Activated CD4-positive, CD25-positive, alpha-beta regulatory T cell (primary cell): ENCODE measurements at regions not wholly inside any gene's neighbourhood (a gene's known extent, or its start where the extent isn't known, plus 50 kb on each side); places are given as distances from the start of the nearest gene placed in this dataset.
"Not testable (repeated sequence)": the region's sequence is repeated elsewhere in the genome, so short reads cannot be mapped to it uniquely, and the experiment has no call there.

Experiments used
- DNase-seq, 4 experiments: peaks; one replicate each; lab custom pipeline; 2025; lab: John Stamatoyannopoulos, UW

DNA sequence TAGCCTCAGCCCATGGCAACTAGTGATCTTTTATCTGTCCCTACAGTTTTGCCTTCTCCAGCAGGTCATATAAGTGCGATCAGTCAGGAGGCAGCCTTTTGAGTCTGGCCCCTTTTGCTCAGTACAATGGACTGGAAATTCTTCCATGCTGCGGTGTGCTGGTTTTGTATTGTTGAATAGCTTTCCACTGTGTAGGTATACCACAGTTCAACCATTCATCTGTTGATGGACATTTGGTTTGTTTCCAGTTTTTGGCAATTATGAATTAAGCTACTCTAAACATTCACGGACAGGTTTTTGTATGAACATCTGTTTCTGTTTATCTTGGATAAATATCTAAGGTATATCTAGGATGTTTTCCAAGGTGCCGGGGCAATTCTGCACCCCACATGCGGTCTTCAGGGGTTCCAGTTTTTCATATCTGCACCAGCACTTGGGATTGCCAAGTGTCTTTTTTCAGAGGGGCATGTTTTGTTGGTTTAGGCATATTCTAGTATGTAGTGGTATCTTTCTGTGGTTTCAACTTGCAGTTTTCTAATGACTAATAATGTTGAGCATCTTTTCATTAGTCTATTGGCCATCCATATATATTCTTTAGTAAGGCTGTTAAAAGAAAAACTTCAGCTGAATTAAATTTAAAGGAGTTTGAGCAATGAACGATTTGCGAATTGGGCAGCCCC is 141.0 kb downstream of the TFAP2C start:
- no peak for DNase-seq

DNA sequence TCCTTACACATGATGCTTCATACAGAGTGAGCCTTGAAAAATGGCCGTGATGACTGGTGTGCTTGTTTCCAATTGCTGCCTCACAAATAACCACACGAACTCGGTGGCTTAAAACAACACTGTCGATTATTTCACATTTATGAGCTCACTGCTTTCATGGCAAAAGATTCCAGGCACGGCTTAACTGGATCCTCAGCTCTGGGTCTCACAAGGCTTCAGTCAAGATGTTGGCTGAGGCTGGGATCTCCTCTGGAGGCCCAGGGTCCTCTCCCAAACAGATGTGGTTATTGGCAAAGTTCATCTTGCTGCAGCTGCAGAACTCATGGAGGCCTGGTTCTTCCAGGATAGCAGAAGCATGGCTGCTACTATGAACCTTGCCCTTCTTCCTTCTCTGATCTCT is 144.6 kb downstream of the TFAP2C start:
- no peak for DNase-seq

DNA sequence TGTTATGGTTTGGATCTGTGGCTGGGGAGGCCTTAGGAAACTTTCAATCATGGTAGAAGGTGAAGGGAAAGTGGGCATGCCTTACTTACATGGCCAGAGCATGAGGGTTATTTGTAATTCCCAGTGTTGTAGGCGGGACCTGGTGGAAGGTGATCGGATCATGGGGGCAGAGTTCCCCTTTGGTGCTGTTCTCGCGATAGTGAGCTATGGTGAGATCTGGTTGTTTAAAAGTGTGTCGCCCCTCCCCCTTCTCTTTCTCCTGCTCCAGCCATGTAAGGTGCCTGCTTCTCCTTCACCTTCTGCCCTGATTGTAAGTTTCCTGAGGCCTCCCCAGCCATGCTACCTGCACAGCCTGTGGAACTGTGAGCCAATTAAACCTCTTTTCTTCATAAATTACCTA is 145.8 kb downstream of the TFAP2C start:
- DNase-seq, result no peak

DNA sequence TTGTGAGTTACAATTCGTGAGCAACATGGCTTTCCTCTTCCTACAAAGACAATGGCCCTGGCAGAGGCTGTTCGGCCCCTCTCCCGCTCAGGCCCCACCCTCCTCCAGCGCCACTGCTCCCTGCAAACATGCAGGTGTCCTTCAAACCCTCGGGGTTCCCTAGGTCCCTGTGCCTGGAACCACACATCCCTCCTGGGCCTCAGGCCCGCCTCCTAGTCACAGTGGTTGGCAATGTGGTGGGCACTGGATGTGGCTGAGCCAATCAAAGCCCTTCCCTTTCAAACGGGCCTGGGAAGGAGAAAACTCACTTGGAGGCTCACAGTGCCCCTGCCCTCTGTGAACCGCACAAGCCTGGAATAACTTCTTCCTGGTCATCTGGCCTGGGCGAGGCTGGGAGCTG is 147.2 kb downstream of the TFAP2C start:
- no peak for DNase-seq

DNA sequence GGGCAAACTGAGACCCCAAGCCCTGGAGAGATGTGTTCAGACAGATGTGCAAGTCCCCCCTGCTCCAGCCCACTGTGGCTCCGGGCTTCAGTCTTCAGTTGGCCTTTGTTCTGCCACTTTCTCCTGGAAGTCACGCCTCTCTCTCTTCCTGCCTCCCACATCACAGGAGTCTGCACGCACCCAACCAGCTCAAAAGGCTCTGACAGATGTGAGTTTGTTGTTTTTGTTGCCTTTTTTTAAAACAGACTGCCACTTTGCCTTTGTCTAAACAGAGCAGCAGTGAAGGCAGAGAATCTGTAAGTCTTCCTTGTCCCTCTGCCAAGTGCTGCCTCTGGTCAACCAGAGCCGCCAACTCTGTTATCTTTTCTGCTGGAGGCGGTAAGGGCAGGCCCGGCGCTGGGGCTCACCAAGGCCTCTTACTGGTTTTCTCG is 149.7 kb downstream of the TFAP2C start:
- no peak for DNase-seq

DNA sequence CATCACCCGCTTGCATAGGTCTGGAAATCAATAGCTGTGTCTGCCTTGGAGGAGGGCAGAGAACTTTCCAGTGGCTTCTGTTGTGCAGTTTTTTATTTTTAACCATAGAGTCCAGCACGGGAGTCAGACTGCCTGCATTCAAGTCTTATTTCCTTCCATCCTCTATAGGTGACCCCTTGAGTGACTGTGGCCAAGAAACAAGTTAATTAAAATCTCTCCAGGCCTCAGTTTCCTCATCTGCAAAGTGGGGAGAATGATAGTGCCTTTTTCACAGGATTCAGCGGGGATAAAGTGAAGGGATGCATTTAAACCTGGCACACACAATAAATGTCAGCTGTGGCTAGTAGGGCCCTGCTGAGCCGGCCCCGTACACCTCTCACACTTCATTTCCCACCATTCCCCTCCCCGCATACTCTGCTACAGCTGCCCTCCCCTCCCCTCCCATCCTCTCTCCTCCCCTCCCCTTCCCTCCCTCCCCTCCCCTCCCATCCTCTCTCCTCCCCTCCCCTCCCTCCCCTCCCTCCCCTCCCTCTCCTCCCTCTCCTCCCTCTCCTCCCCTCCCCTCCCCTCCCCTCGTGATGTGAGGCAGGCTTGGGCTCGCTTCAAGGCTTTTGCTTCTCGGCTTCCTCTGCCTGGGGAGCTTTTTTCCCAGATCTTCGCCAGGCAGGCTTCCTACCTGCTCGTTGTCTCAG is 150.5 kb downstream of the TFAP2C start:
- DNase-seq, result no peak

DNA sequence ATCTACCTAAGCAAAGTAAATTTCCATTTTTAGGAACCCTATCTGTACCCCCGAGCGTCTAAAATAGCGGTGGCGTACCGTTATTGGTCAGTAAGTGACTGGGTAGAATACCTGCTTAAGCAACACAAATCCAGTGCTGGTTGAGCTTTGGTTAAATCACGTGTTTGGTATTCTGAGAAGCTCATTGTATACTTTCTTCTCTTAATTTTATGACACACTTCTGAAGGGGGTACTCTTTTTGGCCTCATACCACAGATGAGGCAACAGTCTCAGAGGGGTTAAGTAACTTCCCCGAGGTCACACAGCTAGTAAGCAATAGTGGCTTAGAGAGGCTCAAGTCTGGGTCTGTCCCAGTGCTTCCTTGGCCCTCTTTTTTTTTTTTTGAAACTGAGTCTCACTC is 151.2 kb downstream of the TFAP2C start:
- no peak for DNase-seq

DNA sequence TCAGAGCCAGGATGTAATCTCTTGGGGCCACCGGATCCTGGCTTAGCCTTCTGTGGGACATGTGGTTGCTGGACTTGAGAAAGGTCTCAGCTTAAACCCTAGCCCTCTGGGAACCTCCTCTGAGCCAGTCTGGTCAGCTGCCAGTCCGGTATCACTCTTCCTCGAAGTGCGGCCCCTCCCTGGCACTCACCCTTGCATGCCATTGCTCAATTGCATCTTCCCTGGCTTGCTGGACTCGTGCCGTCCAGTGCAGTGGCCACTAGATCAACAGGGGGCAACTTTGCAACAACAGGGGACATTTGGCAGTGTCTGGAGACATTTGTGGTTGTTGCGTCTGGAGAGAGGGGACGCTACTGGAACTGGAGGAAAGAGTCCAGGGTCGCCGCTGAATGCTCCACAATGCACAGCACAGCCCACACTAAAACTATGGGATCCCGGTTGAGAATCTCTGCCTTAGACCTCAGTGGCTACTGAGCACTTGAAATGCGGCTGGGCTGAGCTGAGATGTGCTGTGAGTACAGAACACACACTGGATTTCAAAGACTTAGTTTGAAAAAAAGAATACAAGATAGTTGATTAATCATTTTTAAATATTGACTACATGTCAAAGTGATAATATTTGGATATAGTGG is 152.1 kb downstream of the TFAP2C start:
- no peak for DNase-seq

DNA sequence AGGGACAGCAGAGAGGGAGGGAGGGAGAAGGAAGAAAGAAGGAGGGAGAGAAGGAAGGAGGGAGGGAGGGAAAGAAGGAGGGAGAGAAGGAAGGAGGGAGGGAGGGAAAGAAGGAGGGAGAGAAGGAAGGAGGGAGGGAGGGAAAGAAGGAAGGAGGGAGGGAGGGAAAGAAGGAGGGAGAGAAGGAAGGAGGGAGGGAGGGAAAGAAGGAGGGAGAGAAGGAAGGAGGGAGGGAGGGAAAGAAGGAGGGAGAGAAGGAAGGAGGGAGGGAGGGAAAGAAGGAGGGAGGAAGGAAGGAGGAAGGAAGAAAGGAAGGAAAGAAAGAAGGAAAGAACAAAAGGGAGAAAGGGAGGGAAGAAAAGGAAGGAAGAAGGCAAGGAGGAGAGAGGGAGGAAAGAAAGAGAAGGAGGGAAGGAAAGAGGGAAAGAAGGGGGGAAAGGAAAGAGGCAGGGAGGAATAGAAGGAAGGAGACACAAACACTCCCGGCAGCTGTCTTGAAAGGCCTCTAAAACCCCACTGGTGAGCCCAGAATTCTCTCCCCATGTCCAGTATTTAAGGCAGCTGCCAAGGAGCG is 153.0 kb downstream of the TFAP2C start:
- DNase-seq, result not testable (repeated sequence)

DNA sequence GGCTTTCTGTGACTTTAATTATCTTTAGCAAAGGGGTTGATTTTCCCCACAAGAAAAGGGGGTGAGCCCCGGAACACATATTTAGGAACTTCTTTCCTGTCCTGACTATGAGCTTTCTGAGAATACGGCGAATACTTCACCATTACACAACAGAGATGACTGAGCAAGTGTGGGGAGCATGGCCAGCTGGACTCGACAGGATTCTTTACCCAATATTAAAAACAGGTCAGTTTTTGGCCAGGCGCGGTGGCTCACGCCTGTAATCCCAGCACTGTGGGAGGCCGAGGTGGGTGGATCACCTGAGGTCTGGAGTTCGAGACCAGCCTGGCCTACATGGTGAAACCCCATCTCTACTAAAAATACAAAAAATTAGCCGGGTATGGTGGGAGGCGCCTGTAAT is 153.7 kb downstream of the TFAP2C start:
- not testable (repeated sequence) for DNase-seq

DNA sequence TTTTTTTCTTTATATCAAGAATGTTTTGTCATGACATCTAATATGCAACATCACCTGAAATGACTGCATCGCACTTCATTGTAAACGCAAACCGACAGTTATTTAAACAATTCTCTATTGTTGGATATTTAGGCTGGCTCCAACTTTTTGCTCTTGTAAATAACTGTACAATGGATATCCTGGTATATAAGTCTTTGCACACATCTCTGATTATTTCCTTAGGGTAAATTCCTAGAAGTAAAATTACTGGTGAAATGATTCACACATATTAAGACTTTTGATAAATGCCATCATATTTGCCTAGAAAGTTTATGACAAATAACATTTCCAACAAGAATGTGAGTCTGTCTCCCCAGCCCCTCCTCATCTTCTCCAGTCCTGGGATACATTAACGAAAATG is 154.7 kb downstream of the TFAP2C start:
- no peak for DNase-seq

DNA sequence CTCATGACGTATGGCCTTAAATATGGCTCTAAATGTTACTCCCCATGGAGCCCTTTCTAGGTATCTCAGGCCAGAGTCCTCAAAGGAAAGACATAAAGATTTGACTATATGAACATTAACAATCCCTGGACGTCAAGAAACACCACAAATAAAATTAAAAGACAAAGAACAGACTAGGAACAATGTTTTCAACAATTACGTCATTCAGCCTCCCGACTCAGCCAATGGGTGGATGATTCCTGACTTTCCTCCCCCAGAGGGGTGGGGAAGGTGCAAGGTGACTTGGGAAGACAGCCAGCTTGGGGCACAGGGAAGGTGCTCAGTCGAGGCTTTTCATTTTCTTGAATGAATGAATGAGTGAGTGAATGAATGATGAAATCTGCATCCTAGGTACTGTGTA is 157.4 kb downstream of the TFAP2C start:
- DNase-seq, result no peak

DNA sequence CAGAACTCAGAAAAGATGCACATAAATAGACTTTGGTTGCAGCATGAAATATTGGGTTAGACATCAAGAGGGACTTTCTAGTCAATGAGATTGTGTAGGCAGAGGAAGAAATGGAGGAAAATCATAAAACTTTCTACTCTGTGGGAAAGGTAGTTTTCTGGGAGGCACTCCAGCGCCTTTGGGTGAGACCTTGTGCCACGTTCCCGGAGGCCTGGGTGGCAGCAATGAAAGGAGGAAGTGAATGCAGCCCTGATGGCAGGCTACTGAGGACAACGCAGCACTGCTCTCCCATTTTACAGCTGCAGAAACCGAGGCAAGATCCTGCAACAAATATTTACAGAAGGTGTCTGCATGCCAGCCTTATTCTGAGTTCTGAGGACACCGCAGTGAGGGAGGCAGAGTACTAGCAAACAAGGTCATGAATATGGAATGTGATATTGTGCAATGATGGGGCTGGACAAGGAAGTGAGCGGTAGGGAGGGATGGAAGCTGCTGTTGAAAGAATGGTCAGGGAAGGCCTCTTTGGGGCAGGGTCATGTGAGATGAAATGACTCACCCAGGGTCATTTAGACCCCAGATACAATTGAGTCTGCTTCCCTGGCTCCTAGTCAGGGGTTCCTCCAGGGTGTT is 159.1 kb downstream of the TFAP2C start:
- DNase-seq, result no peak

DNA sequence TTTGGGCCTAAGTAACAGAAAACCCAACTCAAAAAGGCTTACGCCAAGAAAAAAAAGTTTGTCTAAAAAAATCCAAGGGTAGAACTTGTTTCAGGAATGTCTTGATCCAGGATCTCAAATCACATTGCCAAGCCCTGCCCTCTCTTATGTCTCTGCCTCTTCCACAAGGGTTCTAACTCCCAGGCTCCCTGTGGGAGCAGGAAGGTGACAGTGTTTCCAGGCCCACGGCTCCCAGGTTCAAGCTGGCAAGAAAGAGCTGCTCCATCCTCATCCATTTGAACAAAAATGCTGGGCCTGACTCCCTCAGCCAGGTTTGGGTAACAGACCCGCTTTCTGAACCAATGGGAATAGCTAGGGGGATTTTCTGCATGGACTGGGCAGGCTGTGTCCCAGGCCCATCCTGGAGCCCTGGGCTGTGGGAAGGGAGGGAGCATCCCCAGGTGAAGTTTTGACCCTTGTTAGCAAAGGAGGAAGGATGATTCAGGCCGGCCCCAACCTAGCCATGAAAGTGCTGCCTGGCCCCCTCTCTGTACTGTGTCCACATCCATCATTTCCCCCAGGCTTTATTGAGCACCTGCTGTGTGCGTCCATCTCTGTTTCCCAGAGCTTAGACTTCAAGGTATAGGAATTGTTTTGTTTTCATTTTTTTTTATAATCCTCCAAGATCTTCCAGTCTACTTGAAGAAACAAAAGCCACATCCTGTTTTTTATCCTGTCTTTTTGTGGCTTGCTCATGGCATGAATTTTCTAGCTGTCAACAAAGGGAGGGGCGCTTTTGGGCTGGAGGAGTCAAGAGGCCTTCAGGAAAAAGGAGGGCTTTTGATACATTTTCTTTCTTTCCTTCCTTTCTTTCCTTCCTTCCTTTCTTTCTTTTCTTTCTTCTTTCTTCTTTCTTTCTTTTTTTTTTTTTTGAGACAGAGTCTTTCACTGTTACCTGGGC is 159.8 kb downstream of the TFAP2C start:
- DNase-seq, result no peak

DNA sequence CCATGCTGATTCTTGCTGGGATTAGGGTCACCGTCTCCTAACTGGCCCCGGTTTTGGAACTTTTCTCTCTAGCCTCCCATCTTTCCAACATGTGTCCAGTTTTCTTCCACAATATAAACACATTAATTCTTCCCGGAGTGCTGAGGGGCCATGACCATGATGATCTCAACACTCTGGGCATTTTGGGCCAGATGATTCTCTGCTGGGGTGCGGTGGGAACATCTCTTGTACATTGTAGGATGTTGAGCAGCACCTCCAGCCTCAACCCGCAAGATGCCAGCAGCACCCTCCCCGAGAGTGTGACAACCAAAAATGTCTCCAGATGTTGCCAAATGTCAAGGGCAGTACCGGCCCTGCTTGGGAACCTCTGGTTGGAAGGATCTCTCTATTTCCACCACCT is 164.8 kb downstream of the TFAP2C start:
- DNase-seq, result no peak

DNA sequence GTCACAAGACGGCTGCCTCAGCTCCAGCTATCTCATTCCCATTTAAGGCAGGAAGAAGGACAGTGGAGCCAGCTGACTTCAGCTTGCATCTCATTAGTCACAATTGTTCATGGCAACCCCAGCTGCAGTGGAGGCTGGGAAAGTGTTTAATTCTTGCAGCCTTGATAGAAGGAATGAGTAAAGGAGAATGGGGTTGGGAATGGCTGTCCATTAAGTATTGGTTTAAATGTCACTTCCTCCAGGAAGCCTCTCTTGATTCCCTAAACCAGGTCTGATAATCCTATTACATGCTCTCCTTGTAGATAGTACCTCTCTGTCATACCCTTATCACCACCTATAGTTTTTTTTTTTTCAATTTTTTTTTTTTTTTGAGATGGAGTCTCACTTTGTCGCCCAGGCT is 166.4 kb downstream of the TFAP2C start:
- DNase-seq, result no peak

DNA sequence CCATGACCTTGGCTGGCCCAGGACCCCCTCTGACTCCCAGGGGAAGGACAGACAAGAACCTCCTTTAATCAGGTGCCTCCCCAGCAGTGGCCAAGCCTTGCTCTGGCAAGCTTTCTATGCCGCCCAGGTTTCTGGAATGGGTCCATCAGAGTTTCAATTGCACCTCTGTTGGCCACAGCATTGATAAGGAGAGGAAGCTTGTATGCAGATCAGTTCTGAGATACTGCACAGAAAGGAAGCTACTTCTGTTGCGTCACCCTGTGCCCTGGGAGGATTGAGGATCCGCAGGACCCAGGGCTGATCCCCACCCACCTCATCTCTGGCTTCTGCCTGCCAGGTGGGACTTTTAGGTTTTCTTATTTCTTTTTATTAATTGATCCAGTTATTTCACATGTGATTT is 167.2 kb downstream of the TFAP2C start:
- DNase-seq, result no peak

DNA sequence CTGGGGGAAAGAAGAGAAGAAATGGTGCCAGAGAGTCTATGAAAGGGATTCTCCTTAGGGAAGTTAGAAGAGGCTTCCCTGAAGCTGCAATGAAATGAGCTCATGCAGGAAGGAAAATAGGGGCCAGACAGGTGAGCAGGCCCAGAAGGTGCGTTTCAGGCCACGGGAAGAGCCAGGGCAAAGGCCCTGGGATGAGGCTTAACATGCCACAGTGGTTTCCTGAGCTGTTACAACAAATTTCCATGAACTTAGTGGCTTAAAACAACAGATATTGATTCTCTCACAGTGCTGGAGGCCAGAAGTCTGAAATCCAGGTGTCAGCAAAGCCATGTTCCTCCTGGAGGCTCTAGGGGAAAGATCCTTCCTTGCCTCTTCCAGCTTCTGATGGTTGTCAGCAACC is 167.9 kb downstream of the TFAP2C start:
- no peak for DNase-seq

DNA sequence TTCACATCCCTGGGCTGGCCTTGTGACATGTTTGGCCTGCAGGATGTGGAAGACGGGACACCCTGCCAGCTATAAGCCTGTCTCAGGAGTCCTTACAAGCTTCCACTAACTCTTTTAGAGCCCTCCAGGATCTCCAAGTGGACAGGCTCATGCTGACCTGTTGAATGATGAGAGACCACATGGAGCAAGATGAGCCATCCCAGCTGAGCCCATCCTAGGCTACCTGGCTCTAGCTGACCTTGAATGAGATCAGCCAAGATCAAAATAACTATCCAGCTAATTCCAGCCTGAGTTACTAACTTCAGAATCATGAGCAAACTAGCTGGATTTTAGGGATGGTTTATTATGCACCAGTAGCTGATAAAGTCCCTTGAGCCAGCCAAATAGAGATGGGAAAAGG is 169.5 kb downstream of the TFAP2C start:
- DNase-seq, result no peak

DNA sequence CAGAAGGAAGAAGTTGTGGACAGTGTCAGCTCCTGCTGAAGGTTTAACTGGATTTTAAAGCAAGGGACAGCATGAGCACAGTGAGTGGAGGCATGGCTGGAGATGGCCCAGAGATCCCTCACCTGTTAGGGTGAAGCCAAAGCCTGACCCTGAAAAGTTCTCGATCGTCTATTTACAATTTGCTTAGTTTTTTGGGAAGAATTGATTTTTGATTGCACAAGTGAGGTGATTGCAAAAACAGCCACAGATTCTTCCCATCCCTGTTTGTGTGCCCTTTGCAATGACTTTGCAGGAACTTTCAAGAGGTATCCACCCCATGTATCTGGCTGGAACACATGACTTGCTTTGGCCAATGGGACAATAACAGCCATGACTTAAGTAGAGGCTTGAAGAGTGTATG is 170.1 kb downstream of the TFAP2C start:
- DNase-seq, result no peak

DNA sequence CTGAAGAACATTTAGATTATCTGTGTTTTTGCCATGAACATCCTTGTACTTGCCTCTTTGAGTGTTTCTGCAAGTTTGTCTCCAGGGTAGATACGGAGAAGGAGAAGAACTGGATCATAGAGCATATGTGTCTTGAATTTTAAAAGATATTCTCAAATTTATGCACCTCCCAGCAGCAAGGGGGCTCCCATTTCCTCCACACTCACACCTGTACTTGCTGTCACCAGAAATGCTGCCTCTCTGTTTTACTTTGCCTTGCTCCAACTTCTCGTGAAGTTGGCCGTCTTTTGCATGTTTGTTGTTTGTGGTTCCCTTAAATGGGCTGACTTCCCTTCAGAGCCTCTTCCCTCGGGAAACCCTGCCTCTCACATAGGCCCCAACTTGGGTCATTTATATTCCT is 171.0 kb downstream of the TFAP2C start:
- DNase-seq, result no peak
